ENCODE measurements at regions not wholly inside any gene's neighbourhood (a gene's known extent, or its start where the extent isn't known, plus 50 kb on each side); places are given as distances from the start of the nearest gene placed in this dataset.

DNA sequence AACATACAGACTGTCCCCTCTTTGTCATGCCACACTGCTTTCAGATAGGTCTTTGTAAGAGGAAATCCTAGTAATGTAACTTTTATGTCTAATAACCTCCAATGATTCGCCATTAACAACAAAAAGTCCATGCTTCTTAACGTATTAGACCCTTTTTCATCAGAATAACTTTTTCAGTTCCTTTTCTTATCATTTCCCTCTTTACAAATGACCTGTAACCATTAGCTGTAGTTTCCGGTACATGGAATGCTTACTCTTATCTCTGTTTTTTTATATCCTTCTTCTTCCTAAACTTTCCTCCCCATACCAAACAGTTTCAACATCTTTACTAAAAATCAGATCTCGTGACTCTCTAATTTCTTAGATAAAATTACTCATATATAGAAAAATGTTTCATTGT, 268.9 kb upstream of the TYRP1 start:
- TF ChIP-seq, protein P1, sequence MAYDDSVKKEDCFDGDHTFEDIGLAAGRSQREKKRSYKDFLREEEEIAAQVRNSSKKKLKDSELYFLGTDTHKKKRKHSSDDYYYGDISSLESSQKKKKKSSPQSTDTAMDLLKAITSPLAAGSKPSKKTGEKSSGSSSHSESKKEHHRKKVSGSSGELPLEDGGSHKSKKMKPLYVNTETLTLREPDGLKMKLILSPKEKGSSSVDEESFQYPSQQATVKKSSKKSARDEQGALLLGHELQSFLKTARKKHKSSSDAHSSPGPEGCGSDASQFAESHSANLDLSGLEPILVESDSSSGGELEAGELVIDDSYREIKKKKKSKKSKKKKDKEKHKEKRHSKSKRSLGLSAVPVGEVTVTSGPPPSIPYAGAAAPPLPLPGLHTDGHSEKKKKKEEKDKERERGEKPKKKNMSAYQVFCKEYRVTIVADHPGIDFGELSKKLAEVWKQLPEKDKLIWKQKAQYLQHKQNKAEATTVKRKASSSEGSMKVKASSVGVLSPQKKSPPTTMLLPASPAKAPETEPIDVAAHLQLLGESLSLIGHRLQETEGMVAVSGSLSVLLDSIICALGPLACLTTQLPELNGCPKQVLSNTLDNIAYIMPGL (CRISPR knock-in tag; IDR thresholded peaks at IDR 0.05; ENCODE audit: borderline replicate concordance): no peak
- TF ChIP-seq RAD21 (conservative IDR thresholded peaks at IDR 0.05 in 1 of 2, IDR thresholded peaks at IDR 0.05 in 1 of 2) (no peak), POLR2A (IDR thresholded peaks at IDR 0.05; ENCODE audit: low read length) (no peak), RARB (CRISPR knock-in tag; IDR thresholded peaks at IDR 0.05) (no peak), ZSCAN20 (CRISPR knock-in tag; IDR thresholded peaks at IDR 0.05) (no peak), HOXB5 (CRISPR knock-in tag; IDR thresholded peaks at IDR 0.05) (no peak), RFX5 (IDR thresholded peaks at IDR 0.05) (no peak), PHF8 (IDR thresholded peaks at IDR 0.05; ENCODE audit: borderline replicate concordance, low read depth) (no peak), CBX8 (IDR thresholded peaks at IDR 0.05) (no peak)
- TF ChIP-seq, protein P2, sequence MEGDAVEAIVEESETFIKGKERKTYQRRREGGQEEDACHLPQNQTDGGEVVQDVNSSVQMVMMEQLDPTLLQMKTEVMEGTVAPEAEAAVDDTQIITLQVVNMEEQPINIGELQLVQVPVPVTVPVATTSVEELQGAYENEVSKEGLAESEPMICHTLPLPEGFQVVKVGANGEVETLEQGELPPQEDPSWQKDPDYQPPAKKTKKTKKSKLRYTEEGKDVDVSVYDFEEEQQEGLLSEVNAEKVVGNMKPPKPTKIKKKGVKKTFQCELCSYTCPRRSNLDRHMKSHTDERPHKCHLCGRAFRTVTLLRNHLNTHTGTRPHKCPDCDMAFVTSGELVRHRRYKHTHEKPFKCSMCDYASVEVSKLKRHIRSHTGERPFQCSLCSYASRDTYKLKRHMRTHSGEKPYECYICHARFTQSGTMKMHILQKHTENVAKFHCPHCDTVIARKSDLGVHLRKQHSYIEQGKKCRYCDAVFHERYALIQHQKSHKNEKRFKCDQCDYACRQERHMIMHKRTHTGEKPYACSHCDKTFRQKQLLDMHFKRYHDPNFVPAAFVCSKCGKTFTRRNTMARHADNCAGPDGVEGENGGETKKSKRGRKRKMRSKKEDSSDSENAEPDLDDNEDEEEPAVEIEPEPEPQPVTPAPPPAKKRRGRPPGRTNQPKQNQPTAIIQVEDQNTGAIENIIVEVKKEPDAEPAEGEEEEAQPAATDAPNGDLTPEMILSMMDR (IDR thresholded peaks at IDR 0.05): no peak
- TF ChIP-seq, protein P3, sequence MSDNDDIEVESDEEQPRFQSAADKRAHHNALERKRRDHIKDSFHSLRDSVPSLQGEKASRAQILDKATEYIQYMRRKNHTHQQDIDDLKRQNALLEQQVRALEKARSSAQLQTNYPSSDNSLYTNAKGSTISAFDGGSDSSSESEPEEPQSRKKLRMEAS (IDR thresholded peaks at IDR 0.05): no peak

Data from A549 (cell line).